Hepatocyte (in vitro differentiated cells): ENCODE measurements at regions not wholly inside any gene's neighbourhood (a gene's known extent, or its start where the extent isn't known, plus 50 kb on each side); places are given as distances from the start of the nearest gene placed in this dataset.

ENCODE experiments used
- CTCF ChIP-seq: fragments of 200-600 bp; sonication (generic); IDR thresholded peaks from 2 replicates; pipeline ENCODE4 v1.5.1; 2016; ENCODE audit warnings: antibody characterized with exemption, mild to moderate bottlenecking; ENCODE audit not compliant: poor library complexity
- EZH2phosphoT487 ChIP-seq: fragments of 200-600 bp; sonication (generic); IDR thresholded peaks from one replicate; pipeline ENCODE4 v1.6.1; 2018; ENCODE audit warnings: antibody characterized with exemption, mild to moderate bottlenecking, low read depth, moderate library complexity; ENCODE audit not compliant: unreplicated experiment, severe bottlenecking

GRCh38 chr4:180727478-180727877 lies 1515.7 kb upstream of the TENM3 start:
- TF ChIP-seq CTCF (no peak), EZH2phosphoT487 (no peak)
